Body of pancreas (tissue), 4 donors: ENCODE measurements at regions not wholly inside any gene's neighbourhood (a gene's known extent, or its start where the extent isn't known, plus 50 kb on each side); places are given as distances from the start of the nearest gene placed in this dataset.

Experiments
- ATAC-seq: fragments of 150-250 bp; one replicate; pipeline ENCODE4 v1.9.1; 2016
- DNase-seq, 4 donors: peaks; one replicate each; pipeline ENCODE4 v3.0.0-alpha.2; 2019
- H3K27ac ChIP-seq, 4 donors: fragments of 200-600 bp; sonication (generic); 1 replicate in 3 of 4; 2 replicates in 1 of 4; pipeline versions ENCODE4 v1.5.1 to v1.6.1; 2016 to 2019; ENCODE audit warnings: mild to moderate bottlenecking in 1 of 4, mixed read lengths in 1 of 4, moderate library complexity in 1 of 4
- H3K27me3 ChIP-seq, 2 donors: fragments of 200-600 bp; sonication (generic); one replicate each; pipeline ENCODE4 v1.6.0; 2016; ENCODE audit warnings: mild to moderate bottlenecking in 1 of 2
- H3K36me3 ChIP-seq, 2 donors: fragments of 200-600 bp; sonication (generic); replicated peaks in 1 of 2; 2 replicates each; pipeline ENCODE4 v1.5.1; 2016; ENCODE audit warnings: low read depth in 2 of 2; ENCODE audit not compliant: insufficient read depth in 1 of 2
- H3K4me1 ChIP-seq: fragments of 200-600 bp; sonication (generic); one replicate; pipeline ENCODE4 v1.6.0; 2016
- H3K4me3 ChIP-seq, 2 donors: fragments of 200-600 bp; sonication (generic); 1 replicate in 1 of 2; 2 replicates in 1 of 2; pipeline ENCODE4 v1.5.1; 2016 to 2019
- H3K9me3 ChIP-seq, 3 donors: fragments of 200-600 bp; sonication (generic); 1 replicate in 2 of 3; 2 replicates in 1 of 3; pipeline ENCODE4 v1.5.1; 2016
- POLR2A ChIP-seq, 3 donors: fragments of 450-650 bp; IDR thresholded peaks; one replicate each; pipeline ENCODE4 v1.6.1; 2016; ENCODE audit warnings: antibody characterized with exemption in 3 of 3, mild to moderate bottlenecking in 2 of 3
- WGBS, 2 donors: methylation state at CpG; one replicate each; pipeline ENCODE4 v1.1.5; 2017; 5-methylcytosine and 5-hydroxymethylcytosine counted together
- intact Hi-C: fragments of 100-400 bp; cut with DNase I; formaldehyde crosslinking; loops from one replicate; pipeline ENCODE4 v1.15.1; 2023
- TF ChIP-seq, protein P1 (sequence below), 7 experiments: fragments of 450-650 bp in 4 of 7; fragments of 200-600 bp in 3 of 7; sonication (generic) in 3 of 7; IDR thresholded peaks; one replicate each; pipeline ENCODE4 v1.5.1; 2016 to 2019; ENCODE audit warnings: antibody characterized with exemption in 7 of 7

DNA sequence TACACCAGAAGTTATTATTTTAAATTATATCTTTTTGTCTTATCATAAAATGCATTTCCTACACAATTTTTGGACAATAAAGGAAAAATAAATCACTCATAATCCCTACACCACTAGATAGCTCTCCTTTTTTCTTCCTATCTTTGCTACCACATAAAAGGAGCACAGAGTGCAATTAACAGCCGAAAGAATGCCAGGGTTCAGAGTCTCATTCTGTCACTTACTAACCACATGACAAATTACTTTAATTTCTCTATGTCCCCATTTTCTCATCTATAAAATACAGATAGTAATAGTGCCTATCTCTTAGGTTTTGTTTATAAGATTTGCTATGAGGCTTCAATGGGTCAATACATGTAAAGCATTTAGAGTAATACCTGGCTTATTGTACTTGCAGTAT, 158.7 kb upstream of the GRIN3A start:
- 41 to 65% methylated on average over 1 of the region's 1 CpG for WGBS, 2 donors
- H3K4me3 ChIP-seq, result no peak overlapping the region
- H3K9me3 ChIP-seq, result no peaks in the 10 kb centered on the region
- H3K27me3 ChIP-seq, result no peaks in the 10 kb centered on the region
- TF ChIP-seq, protein P1, sequence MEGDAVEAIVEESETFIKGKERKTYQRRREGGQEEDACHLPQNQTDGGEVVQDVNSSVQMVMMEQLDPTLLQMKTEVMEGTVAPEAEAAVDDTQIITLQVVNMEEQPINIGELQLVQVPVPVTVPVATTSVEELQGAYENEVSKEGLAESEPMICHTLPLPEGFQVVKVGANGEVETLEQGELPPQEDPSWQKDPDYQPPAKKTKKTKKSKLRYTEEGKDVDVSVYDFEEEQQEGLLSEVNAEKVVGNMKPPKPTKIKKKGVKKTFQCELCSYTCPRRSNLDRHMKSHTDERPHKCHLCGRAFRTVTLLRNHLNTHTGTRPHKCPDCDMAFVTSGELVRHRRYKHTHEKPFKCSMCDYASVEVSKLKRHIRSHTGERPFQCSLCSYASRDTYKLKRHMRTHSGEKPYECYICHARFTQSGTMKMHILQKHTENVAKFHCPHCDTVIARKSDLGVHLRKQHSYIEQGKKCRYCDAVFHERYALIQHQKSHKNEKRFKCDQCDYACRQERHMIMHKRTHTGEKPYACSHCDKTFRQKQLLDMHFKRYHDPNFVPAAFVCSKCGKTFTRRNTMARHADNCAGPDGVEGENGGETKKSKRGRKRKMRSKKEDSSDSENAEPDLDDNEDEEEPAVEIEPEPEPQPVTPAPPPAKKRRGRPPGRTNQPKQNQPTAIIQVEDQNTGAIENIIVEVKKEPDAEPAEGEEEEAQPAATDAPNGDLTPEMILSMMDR (IDR thresholded peaks at IDR 0.05), result no peak
- no peak for TF ChIP-seq POLR2A (IDR thresholded peaks at IDR 0.05)
- H3K4me1 ChIP-seq, result no peaks in the 10 kb centered on the region
- intact Hi-C loops, result no loop called here
- H3K27ac ChIP-seq, result no peak overlapping the region
- DNase-seq (no peak), ATAC-seq (no peak)
- no peaks in the 10 kb centered on the region for H3K36me3 ChIP-seq

DNA sequence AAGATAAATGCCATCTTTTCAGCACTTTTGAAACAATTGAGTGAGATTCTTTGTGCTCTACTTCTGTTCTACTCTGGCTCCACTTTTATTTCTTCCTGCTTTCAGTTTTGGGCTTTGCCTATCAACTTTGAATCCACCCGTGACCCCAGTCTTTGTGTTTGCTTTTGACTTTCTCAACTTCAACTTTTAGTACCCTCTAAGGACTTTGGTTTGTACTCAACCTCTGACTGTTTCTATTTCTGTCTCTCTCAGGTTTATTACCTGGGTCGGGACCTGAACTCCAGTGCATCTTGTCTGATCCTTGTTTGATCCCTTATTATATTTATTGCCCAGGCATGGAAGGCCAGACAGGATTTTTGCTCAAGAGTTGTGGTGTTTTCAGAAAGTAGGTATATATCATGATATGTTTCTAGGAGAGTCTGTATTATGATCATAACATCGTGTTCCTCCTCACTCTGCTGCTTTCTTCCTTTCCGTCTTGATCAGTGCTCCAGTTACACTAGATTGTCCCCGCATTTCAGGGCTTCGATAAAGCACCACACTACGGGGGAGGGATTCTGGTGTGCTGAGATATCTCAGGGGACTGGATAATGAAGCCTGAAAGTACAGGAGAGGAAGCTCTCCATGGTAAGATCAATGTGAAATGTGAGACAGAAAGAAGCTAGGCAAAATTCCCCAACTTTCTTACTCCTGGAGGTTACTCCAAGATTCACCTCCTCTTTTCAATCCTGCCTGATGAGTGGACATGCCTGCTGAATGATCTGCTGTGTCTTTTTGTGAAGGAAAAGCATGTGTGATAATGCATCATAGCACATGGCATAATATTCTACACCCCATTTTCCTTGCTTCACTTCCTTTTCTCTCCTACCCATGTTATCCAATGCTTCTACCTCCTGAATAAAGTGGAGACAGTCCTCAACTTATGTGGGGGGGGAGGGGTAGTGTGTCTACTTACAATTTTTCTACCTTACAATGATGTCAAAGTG, 155.5 kb upstream of the GRIN3A start:
- Histone ChIP-seq H3K36me3 (no peaks in the 10 kb centered on the region), H3K27ac (no peak overlapping the region), H3K4me3 (no peak overlapping the region), H3K4me1 (no peaks in the 10 kb centered on the region), H3K27me3 (no peaks in the 10 kb centered on the region), H3K9me3 (no peaks in the 10 kb centered on the region)
- ATAC-seq, result no peak
- WGBS, 2 donors, result 60 to 62% methylated on average over 7 of the region's 7 CpGs
- TF ChIP-seq POLR2A (IDR thresholded peaks at IDR 0.05), result no peak
- TF ChIP-seq, protein P1 (IDR thresholded peaks at IDR 0.05), result no peak
- no peak for DNase-seq
- intact Hi-C loops, result no loop called here

DNA sequence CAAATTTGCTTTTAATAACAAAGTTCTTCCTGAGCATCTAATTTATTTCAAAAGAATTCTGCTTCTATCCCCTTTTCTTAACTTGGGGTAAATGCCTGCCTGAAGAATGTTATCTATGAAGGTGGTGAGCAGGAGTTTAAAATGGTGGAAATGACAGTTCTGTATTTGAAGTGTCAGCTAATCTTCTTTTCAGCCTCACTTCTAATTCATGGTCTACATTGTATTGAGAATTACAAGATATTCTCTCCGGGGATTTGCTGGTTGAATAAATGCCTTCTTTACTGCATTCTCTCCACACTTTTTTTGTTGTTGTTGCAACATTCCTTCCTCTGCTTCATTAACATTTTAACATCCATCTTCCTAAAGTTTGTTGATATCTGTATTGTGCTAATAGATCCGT, 143.1 kb upstream of the GRIN3A start:
- WGBS, 2 donors, result 48 to 52% methylated on average over 2 of the region's 2 CpGs
- no peaks in the 10 kb centered on the region for H3K27me3 ChIP-seq
- intact Hi-C loops, result no loop called here

DNA sequence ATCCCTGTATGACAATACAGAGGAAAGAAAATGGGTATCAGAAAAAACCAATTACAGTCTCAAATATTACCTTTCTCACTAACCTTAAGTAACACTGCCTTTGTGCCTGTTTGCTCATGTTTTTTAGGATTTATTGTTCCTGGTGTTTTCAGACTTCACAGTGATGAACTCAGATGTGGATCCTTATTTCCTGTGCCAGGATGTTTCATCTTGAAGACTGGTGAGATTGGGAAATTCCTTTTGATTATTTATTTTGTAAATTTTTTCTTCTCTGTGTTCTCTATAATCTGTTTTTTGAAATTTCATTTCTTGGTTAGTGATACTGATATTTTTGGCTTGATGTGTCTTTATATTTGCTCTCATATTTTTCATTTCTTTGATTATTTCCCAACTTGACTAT, 142.4 kb upstream of the GRIN3A start:
- TF ChIP-seq, protein P1 (IDR thresholded peaks at IDR 0.05), result no peak
- no peak for TF ChIP-seq POLR2A (IDR thresholded peaks at IDR 0.05)
- no peaks in the 10 kb centered on the region for H3K9me3 ChIP-seq
- H3K4me1 ChIP-seq, result no peaks in the 10 kb centered on the region
- DNase-seq (no peak), ATAC-seq (no peak)
- no peak overlapping the region for H3K4me3 ChIP-seq
- H3K27ac ChIP-seq, result no peak overlapping the region
- no peaks in the 10 kb centered on the region for H3K36me3 ChIP-seq
- no peaks in the 10 kb centered on the region for H3K27me3 ChIP-seq
- intact Hi-C loops, result no loop called here

More for the DNA sequence above, 143.1 kb upstream of the GRIN3A start:
- no peaks in the 10 kb centered on the region for H3K4me1 ChIP-seq
- no peak for ATAC-seq
- no peaks in the 10 kb centered on the region for H3K9me3 ChIP-seq
- no peak for TF ChIP-seq POLR2A (IDR thresholded peaks at IDR 0.05)
- TF ChIP-seq, protein P1 (IDR thresholded peaks at IDR 0.05), result no peak
- no peak overlapping the region for H3K4me3 ChIP-seq
- no peaks in the 10 kb centered on the region for H3K36me3 ChIP-seq
- H3K27ac ChIP-seq, result no peak overlapping the region
- DNase-seq, result no peak

DNA sequence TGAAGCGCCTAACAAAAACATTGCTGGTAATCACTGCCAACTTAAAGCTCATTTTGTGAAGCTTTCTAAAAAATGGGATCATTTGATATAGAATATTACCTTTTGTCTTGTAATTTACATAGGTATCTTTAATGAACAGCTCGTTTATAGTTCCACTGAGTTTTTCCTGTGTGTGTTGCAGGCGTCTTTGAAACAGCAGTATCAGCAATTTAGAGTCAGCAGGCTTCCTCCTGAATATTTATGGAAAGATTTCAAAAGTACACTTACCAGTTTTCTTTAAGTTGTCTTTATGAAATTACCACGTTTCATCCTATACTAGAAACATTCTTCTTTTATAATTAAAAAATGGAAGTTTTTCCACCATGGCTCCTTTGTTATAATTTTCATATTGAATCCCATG, 140.3 kb upstream of the GRIN3A start:
- TF ChIP-seq, protein P1 (IDR thresholded peaks at IDR 0.05), result no peak
- TF ChIP-seq POLR2A (IDR thresholded peaks at IDR 0.05), result no peak
- H3K4me3 ChIP-seq, result no peak overlapping the region
- no peaks in the 10 kb centered on the region for H3K27me3 ChIP-seq
- H3K27ac ChIP-seq, result no peak overlapping the region
- H3K9me3 ChIP-seq, result no peaks in the 10 kb centered on the region
- ATAC-seq (no peak), DNase-seq (no peak)
- intact Hi-C loops, result no loop called here
- H3K36me3 ChIP-seq, result no peaks in the 10 kb centered on the region
- H3K4me1 ChIP-seq, result no peaks in the 10 kb centered on the region
- 33 to 36% methylated on average over 4 of the region's 4 CpGs for WGBS, 2 donors
